Stimulated activated CD4-positive, alpha-beta T cell treated with anti-CD3 and anti-CD28 coated beads, Interleukin-4, amount 100 ng/mL, for 4 hours (primary cell): ENCODE measurements at regions not wholly inside any gene's neighbourhood (a gene's known extent, or its start where the extent isn't known, plus 50 kb on each side); places are given as distances from the start of the nearest gene placed in this dataset.
"Not testable (repeated sequence)": the region's sequence is repeated elsewhere in the genome, so short reads cannot be mapped to it uniquely, and the experiment has no call there.

ENCODE experiments used
- DNase-seq, 2 experiments: peaks; one replicate each; pipeline ENCODE4 v3.0.0-alpha.2; 2020

- no peak for DNase-seq
These were observed 489.5 kb downstream of the IRS1 start for GRCh38 chr2:226310146-226310545.

DNA sequence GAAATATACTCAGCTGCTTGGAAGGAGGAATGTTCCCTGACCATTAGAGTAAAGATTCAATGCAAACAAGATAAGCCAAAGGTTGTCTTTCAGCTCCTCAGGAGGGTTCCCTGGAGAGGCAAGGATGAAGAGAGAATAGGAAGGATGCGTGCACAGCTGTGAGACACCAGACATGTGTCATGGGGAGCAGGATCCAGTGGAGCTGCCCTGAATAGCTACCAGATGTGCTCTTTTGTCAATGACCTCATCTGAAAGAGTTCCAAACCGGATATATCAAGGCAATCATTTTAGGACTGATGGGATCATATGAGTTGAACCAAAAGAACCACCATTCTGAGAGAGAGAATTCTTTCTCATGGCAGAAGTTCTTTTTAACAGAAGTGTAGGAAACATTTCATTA lies 490.6 kb downstream of the IRS1 start:
- no peak for DNase-seq

- no peak for DNase-seq
These were observed 491.3 kb downstream of the IRS1 start for GRCh38 chr2:226308323-226308680.

GRCh38 chr2:226307487-226308322 lies 491.9 kb downstream of the IRS1 start:
- no peak for DNase-seq

DNA sequence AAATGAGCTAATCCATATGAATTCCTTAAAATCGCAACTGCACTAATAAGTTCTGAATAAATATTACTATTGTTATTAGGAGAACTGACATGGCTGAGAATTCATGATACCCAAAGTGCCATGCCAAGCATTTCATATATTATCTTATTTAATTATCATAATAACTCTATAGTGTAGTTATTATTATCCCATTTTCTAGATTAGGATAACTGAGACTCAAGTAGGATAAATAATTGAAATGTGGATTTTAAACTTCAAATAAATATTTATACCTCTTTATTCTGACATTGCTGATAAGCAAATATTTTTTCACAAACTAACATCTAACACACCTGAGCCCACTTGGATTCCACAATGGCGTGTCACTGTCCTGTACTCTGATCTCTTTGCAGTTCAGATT lies 492.7 kb downstream of the IRS1 start:
- DNase-seq, result no peak

DNA sequence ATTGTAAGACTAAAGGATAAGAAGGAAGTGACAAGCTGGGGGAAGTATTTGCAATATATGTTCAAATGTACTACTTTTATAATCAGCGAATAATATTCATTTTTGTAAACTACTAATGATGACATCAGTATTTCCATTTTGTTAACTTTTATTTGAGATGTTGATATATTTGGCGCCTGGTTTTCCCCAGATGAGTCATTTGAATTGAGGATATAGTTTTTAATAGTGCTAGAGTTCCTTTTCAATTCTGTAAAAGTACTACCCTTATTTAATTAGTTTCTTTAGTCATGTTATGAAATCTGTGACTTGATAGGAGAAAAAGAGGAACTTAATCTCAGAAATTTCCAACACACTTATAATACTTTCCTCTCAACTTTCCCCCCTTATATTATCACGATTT lies 495.3 kb downstream of the IRS1 start:
- no peak for DNase-seq

DNA sequence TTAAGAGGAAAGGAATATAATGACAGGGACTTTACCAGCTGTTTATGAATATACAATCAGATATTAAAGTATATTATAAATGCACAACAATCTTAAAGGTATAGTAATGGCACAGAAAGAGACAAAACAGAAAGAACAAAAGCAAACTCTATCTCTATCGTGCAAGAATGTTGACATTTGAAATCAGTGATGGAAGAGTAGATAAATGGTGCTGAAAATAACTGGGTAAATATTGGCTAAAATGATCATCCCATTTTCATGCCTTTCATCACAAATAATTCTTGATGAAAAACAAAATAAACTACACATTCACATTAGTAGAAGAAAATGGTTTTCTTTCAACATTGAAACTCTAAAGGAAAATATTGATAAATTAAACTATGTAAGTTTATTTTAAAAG lies 495.9 kb downstream of the IRS1 start:
- DNase-seq, result no peak

DNA sequence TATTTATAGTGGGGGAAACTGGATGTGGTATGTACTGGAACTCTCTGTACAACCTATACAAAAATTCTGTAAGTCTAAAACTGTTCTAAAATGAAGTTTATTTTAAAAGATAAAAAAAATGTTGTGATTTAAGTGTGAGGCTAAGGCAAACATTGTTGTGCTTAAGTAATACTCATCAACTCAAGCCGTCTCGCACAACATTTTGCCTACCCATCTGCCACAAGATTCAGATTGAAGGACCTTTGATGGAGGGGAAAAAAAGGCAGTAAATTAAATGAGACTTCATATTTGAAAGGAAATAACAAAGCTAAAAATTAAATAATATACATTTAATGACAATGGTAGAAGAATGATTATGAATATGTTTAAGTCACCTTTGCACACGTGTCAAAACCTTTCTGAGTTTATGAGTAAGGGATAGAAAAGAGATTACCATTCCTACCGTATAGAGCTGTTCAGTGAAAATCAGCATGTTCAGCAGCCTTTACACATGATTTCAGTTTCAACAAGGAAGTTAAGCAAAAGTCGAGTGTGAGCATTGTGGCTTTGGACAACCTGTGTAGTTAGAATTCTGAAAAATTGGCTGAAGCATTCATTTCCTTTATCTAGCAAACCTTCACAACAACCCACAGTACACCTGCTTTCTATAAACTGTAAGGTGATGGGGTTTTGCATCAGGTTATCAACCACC lies 499.3 kb downstream of the IRS1 start:
- DNase-seq, result no peak

GRCh38 chr2:226299771-226300170 lies 499.8 kb downstream of the IRS1 start:
- DNase-seq, result no peak

- no peak for DNase-seq
These were observed 503.9 kb downstream of the IRS1 start for GRCh38 chr2:226295681-226296080.

- no peak for DNase-seq
These were observed 504.5 kb downstream of the IRS1 start for GRCh38 chr2:226295123-226295522.

DNA sequence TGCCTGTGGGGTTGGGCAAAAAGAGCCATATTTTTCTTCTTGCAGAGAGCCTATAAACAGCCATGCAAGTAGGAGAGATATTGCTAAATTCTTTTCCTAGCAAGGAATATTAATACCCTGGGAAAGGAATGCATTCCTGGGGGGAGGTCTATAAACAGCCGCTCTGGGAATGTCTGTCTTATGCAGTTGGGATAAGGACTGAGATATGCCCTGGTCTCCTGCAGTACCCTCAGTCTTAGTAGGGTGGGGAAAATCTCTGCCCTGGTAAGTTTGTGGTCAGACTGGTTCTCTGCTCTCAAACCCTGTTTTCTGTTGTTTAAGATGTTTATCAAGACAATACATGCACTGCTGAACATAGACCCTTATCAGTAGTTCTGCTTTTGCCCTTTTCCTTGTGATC lies 508.3 kb downstream of the IRS1 start:
- DNase-seq, result not testable (repeated sequence)

DNA sequence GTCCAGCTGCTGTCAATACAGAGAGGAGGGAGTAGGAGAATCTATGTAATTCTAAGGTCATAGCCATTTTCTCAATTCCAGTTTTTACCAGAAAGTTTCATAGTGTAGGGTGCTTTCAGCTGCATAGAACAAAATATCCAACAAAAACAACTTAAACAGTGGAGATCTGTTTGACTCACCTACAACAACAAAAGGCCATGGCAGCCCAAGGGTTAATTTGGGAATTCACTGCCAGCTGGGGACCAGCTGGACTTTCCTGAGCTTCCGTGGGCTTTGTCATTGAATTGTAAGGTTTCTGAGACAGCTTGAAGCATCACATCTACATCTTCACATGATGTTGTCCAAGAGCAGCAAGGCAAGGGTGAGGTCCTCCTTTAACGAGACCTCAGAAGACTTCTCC lies 512.7 kb downstream of the IRS1 start:
- no peak for DNase-seq

GRCh38 chr2:226283796-226284195 lies 515.8 kb downstream of the IRS1 start:
- DNase-seq, result no peak

DNA sequence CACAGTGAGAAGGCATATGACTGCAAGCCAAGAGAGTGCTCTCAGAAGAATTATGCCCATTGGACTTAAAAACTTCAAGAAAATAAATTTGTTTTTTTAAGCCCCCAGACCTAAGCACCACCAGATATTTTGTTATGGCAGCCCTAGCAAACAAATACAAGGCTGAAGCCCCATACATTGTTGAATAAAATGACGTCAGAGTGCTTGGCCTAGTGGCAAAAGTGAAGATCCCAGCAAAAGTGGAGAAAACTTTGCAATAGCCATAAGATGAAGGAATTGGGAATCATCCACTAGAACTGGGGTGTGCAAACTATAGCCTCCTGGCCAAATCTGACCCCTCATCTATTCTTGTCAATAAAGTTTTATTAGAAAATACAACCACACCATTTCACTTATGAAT lies 517.5 kb downstream of the IRS1 start:
- DNase-seq, result no peak

- DNase-seq, result not testable (repeated sequence)
These were observed 519.5 kb downstream of the IRS1 start for GRCh38 chr2:226280136-226280535.

DNA sequence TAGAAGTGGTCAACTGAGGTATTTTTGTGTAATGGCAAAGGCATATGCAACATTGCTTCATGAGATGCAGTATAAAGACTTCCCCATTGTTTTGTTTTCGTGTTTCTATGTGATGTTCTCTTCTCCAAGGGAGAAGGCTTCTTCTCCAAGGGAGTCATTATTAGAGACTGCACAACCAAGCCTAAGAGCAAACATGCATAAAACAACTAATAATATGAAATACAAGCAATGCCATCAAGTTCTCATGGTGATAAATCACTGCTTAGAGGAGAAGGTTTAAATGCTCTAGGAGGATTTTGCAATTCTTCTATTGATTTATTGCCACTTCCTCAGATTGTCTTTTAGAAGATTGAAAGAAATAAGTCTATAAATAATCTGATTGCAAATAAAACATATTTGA lies 524.4 kb downstream of the IRS1 start:
- no peak for DNase-seq

DNA sequence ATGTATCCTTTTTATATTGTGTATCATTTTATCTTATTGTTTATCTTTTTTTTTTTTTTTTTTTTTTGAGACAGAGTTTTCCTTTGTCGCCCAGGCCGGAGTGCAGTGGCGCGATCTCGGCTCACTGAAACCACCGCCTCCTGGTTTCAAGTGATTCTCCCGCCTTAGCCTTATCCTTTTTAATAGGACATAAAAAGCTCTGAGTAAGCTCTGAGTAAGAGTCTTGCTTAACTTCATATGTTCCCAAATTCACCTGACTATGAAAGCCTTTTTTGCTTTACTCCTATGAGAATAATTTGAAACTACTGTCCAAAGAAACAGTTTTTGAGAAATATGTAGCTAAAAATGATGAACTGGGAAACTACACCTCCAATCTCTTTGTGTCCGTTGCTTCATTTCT lies 525.5 kb downstream of the IRS1 start:
- DNase-seq, result no peak

GRCh38 chr2:226273440-226273839 lies 526.2 kb downstream of the IRS1 start:
- DNase-seq, result no peak

- DNase-seq, result no peak
These were observed 527.2 kb downstream of the IRS1 start for GRCh38 chr2:226272435-226272834.

- DNase-seq, result no peak
These were observed 529.1 kb downstream of the IRS1 start for GRCh38 chr2:226270285-226271058.

DNA sequence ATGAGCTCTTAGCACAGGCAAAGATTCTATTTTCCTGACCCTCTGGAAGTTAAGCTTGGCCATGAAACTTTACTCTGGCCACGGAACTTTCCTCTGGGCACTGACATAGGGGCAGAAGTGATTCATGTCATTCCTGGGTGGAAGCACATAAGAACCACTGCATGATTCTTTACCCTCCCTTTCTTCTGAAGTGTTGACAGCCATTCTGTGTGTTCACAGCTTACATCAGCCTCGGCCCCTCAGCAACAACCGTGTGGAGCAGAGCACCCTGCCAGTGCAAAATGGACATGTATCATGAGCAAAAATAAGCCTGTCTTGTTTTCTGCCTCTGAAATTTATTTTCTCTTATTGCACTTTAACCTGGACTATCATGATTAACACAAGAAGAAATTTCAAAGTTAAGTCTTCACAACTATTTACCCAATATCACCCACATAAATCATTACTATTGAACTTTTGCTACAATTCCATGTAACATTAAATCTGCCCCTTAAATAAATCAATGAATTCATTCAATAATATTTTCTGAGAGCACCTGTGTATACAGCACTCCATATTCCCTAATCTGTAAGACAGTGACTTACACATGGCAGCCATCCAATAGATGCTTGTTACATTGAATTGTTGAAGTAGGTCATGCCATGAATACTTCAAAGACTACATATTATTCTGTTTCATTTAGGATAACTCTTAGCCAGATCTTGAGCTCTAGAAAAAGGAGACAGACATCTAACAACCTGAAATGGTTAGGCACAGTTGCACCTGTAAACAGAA lies 531.9 kb downstream of the IRS1 start:
- DNase-seq, result no peak
